ENCODE measurements at regions not wholly inside any gene's neighbourhood (a gene's known extent, or its start where the extent isn't known, plus 50 kb on each side); places are given as distances from the start of the nearest gene placed in this dataset.

GRCh38 chr4:77434299-77435092 lies 171.1 kb upstream of the CXCL13 start:
- Histone ChIP-seq H3K4me2 (ENCODE audit: low read depth, low read length, poor library complexity, severe bottlenecking) (no peak overlapping the region), H3K36me3 (ENCODE audit: low read length) (no peaks in the 10 kb centered on the region), H3K9ac (ENCODE audit: low read length) (no peak overlapping the region), H3K4me3 (ENCODE audit: insufficient read depth, low read length, poor library complexity, severe bottlenecking) (no peak overlapping the region), H3K9me3 (ENCODE audit: insufficient read depth, low read length) (no peaks in the 10 kb centered on the region), H4K20me1 (ENCODE audit: low read depth, low read length) (no peaks in the 10 kb centered on the region), H3K79me2 (ENCODE audit: insufficient read depth, low read length) (no peaks in the 10 kb centered on the region), H3F3A (ENCODE audit: insufficient read depth) (no peaks in the 10 kb centered on the region), H3K27me3 (ENCODE audit: low read length) (no peaks in the 10 kb centered on the region), H3K27ac (ENCODE audit: low read depth, low read length) (no peak overlapping the region), H2AFZ (ENCODE audit: low read depth, low read length, severe bottlenecking) (no peak overlapping the region), H3K9me2 (replicated peaks; ENCODE audit: insufficient read depth, low read length) (no peaks in the 10 kb centered on the region)
- TF ChIP-seq EZH2phosphoT487 (conservative IDR thresholded peaks at IDR 0.05; ENCODE audit: low read length) (no peak), CTCF (IDR thresholded peaks at IDR 0.05; ENCODE audit: insufficient read depth, low read length, poor library complexity, severe bottlenecking) (no peak)

GRCh38 chr4:77437079-77437478 lies 168.5 kb upstream of the CXCL13 start:
- H3K4me2 ChIP-seq (ENCODE audit: low read depth, low read length, poor library complexity, severe bottlenecking), result no peak overlapping the region
- no peak overlapping the region for H3K4me3 ChIP-seq (ENCODE audit: insufficient read depth, low read length, poor library complexity, severe bottlenecking)
- H3K27me3 ChIP-seq (ENCODE audit: low read length), result no peaks in the 10 kb centered on the region
- no peak overlapping the region for H3K27ac ChIP-seq (ENCODE audit: low read depth, low read length)
- H3K9me2 ChIP-seq (replicated peaks; ENCODE audit: insufficient read depth, low read length), result no peaks in the 10 kb centered on the region
- H3K36me3 ChIP-seq (ENCODE audit: low read length), result no peaks in the 10 kb centered on the region
- H3K9me3 ChIP-seq (ENCODE audit: insufficient read depth, low read length), result no peaks in the 10 kb centered on the region
- H3K79me2 ChIP-seq (ENCODE audit: insufficient read depth, low read length), result no peaks in the 10 kb centered on the region
- H4K20me1 ChIP-seq (ENCODE audit: low read depth, low read length), result no peaks in the 10 kb centered on the region
- TF ChIP-seq EZH2phosphoT487 (conservative IDR thresholded peaks at IDR 0.05; ENCODE audit: low read length), result no peak
- no peak for TF ChIP-seq CTCF (IDR thresholded peaks at IDR 0.05; ENCODE audit: insufficient read depth, low read length, poor library complexity, severe bottlenecking)
- no peaks in the 10 kb centered on the region for H3F3A ChIP-seq (ENCODE audit: insufficient read depth)
- no peak overlapping the region for H3K9ac ChIP-seq (ENCODE audit: low read length)
- H2AFZ ChIP-seq (ENCODE audit: low read depth, low read length, severe bottlenecking), result no peak overlapping the region

- Histone ChIP-seq H4K20me1 (ENCODE audit: low read depth, low read length) (no peaks in the 10 kb centered on the region), H3F3A (ENCODE audit: insufficient read depth) (no peaks in the 10 kb centered on the region), H3K27ac (ENCODE audit: low read depth, low read length) (no peak overlapping the region), H3K36me3 (ENCODE audit: low read length) (no peaks in the 10 kb centered on the region), H3K9ac (ENCODE audit: low read length) (no peak overlapping the region), H2AFZ (ENCODE audit: low read depth, low read length, severe bottlenecking) (no peak overlapping the region), H3K9me3 (ENCODE audit: insufficient read depth, low read length) (no peaks in the 10 kb centered on the region), H3K79me2 (ENCODE audit: insufficient read depth, low read length) (no peaks in the 10 kb centered on the region), H3K4me3 (ENCODE audit: insufficient read depth, low read length, poor library complexity, severe bottlenecking) (no peak overlapping the region), H3K27me3 (ENCODE audit: low read length) (no peaks in the 10 kb centered on the region), H3K9me2 (replicated peaks; ENCODE audit: insufficient read depth, low read length) (no peaks in the 10 kb centered on the region), H3K4me2 (ENCODE audit: low read depth, low read length, poor library complexity, severe bottlenecking) (no peak overlapping the region)
- TF ChIP-seq EZH2phosphoT487 (conservative IDR thresholded peaks at IDR 0.05; ENCODE audit: low read length) (no peak), CTCF (IDR thresholded peaks at IDR 0.05; ENCODE audit: insufficient read depth, low read length, poor library complexity, severe bottlenecking) (no peak)
These were observed 167.1 kb upstream of the CXCL13 start for GRCh38 chr4:77438549-77438948.
